ENCODE measurements at regions not wholly inside any gene's neighbourhood (a gene's known extent, or its start where the extent isn't known, plus 50 kb on each side); places are given as distances from the start of the nearest gene placed in this dataset.
A peak's percentile ranks its signal among the peaks of the same experiment; 100 is the strongest.
"Not testable (repeated sequence)": the region's sequence is repeated elsewhere in the genome, so short reads cannot be mapped to it uniquely, and the experiment has no call there.

DNA sequence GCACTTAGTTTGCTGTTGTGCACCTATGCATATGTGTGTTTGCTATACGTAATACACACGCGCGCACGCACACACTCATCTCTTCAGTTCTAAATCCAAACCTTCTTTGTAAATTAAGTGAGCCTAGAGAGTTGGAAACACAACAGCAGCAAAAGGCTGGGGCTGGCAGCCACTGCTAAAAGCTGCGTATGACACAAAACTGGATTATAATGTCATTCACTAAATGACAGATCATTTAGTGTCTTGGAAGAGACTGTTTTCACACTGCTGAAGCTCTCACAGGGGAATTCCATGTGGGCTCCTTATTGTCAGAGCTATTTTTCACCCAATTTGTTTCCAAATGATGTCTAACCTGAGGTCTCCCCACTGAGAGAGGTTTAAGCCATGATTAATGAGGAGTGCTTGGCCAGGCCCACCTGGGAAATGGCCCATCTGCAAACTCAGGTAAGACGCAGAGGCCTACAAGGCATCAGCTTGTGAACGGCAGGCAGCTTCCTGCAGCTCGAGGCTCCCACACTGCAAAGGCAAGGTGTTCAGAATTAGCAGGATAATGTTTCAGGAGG, 94.2 kb downstream of the OLIG3 start:
- no peak for DNase-seq (ENCODE audit: low read depth)

DNA sequence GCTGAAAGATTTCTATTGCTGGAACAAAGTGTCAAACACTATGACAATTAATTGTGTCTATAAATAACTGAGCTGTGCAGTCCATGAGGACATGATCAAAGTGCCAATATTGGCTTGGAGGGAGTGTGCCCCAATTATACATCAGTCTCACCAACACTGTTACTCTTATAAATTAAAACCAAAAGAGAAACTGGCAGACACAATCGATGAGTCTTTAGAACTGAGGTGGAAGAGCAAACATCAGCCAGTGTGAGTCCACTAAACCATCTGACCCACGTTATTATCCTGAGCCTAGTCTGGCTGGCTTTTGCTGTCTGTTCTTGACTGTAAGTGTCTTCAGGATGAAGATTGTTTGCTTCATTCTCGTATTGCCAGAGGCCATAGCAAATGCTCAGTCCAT, 98.9 kb downstream of the OLIG3 start:
- no peak for DNase-seq (ENCODE audit: low read depth)

DNA sequence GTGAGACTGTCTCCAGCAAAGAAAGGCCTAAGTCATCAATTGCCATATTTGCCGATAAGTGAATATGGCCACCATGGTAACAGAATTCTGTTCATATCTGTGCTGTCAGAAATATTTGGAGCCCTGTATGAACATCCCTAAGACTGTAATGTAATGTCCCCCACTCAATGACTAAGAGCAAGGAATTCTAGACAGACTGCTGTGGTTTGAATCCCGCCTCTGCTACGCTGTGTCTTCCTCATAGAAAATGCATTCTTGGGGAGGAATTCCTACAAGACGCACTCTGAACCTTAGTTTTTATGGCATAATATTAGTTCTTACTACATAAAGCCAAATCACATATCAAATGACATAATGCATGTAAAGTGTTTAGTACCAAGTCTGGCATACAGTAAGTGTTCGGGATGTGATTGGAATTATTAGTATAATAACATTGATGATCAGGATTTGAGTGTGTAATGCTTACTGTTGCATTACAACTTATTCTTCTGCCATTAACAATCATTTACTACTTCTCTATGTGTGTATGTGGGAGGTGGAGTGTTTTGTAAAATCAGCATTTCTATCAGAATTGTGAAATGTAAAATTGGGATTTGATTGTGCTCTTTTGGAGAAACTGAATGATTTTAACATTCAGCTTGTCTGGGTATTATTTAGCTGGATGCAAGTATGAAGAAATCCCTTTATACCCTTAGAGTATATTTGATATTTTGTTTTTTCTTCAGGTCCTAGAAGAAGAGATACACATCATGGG, 103.0 kb downstream of the OLIG3 start:
- no peak for DNase-seq (ENCODE audit: low read depth)

DNA sequence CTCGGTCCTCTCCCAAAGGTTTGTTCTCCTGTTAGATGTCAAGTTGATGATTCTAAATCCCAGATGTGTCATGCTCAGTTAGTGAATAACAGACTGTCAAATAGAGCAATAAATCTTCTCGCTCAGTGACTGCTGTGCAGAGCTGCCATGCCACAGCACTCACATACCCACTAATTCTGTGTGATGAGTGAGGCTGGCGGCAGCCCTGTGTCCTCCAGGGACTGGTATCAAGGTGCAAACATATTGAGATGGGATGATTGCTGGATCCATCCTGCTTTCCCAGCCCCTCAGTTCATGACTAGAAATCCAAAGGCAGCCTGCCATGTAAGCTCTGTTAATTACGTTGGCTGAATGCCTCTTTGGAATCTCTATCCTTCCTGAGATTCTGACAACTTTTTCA, 103.9 kb downstream of the OLIG3 start:
- DNase-seq (ENCODE audit: low read depth), result no peak

DNA sequence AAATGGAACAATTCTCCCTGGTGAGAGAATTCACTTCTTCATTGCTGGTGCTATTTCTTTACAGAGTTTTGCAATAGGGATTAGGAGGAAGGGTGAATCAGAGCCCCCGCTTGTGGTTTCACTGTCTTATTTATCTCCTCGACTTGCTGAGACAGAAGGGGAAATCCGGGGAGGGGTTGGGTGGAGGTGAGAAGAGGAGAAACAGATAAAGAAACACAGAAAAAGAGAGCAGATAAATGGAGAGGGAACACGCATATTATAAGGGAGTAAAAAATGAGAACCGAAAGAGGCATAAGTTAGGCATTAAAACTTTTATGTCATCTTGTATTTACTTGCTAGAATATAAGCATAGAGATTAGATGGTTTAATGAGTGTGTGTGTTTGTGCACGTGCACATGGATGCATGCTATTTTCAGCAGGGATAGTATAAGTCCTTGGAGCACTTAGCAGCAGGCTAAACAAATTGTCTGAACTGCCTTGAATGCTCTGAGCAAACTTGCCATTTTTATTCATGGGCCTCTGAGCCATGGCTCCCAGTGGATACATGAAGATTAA, 105.0 kb downstream of the OLIG3 start:
- peak; percentile 59 for DNase-seq (ENCODE audit: low read depth)

DNA sequence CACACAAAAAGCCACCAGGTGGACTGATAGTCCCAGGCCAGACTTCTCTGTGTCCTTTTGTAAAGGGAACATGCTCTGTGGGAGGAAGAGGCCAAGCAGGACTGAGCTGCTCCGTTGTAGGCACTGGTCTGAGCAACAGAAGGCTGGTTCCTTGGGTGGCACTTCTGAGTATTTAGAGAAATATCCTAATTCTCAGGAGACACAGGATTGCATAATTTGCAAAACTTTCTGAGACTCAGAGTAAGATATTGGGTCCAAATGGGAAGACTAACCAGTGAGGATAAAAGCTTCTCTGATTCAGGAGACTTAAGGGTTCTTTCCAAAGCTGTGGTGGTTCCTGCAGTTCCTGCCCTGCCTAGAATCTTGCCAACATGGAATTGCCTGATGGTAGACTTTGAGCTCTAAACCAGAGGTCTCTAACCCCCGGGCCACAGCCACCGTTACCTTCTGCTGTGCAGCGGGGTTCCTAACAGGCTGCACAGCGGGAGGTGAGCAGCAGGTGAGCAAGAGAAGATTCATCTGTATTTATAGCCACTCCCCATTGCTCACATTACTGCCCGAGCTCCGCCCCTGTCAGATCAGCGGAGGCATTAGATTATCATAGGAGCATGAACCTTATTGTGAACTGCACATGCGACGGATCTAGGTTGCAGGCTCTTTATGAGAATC, 107.0 kb downstream of the OLIG3 start:
- no peak for DNase-seq (ENCODE audit: low read depth)

DNA sequence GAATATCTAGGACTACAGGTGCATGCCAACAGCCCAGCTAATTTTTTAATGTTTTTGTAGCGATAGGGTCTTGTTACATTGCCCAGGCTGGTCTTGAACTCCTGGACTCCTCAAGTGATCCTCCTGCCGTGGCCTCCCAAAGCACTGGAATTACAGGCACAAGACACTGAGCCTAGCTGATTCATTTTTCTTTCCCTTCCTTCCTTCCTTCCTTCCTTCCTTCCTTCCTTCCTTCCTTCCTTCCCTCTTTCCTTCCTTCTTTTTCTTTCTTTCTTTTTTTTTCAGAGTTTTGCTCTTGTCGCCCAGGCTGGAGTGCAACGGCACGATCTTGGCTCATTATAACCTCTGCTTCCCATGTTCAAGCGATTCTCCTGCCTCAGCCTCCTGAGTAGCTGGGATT, 110.9 kb downstream of the OLIG3 start:
- not testable (repeated sequence) for DNase-seq (ENCODE audit: low read depth)

DNA sequence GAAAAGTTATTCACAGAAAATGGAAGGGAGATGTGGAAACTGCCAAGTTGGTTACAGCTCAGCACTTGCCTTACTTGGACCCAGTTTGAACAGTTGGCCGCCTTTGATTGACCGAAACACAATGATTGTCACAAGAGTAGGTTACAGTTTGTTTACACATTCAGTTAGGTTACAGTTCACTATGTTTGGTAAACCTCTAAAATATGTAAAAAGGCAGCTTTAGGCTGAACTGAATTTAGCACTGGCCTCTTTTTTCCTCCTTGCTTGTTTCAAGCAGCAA, 116.2 kb downstream of the OLIG3 start:
- no peak for DNase-seq (ENCODE audit: low read depth)

DNA sequence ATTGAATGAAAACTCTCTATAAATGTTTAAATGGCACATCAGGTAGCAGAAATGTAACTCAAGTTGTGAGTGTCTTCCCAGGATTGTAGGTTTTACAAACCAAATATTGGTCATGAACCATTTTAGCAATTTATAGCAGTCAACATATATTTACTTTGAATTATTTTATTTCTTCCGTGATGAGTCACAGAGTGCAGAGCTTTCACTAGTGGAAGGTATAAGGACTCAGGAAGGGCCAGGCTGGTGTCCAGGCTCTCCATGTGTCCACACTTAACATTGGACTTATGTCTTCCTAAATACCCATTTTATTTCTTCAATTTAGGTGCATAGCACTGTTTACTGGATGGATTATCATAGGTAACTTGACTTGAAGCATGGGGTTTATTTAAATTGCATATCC, 120.9 kb downstream of the OLIG3 start:
- DNase-seq (ENCODE audit: low read depth), result no peak

DNA sequence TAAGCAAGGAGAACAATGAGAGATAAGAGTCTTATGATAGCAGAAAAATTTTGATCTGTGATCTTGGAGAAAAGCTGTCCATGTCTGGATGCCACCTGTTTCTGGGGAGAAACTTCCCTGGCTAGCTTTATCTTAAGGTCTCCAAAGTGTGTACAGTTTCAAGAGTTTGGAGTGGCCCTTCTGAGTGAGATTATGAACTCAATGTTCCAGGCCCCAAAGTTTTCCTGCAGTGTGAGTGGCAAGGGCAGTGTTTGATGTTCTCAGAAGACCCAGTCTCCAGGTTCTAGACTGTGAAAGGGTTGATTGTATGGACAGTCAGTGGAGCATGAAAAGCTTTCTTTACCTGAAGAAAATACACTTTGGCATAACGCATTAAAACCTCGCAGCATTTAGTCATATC, 121.7 kb downstream of the OLIG3 start:
- DNase-seq (ENCODE audit: low read depth), result no peak

DNA sequence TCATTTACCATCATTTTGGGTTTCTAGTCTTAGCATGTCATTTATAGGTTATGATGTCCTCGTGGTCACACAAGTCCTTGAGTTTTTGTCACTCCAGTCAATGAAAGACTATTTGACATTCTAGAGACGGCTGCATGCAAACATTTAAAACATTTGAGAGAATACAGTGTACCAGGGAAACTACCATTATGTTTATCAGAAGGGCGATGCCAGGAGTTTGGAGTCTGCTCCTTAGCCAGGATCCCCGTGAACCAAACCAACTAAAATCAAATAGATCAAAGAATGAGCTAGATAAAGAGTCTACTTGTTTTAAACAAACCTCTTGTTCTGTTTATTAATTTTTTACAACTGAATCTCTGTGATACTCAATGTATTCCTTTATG, 122.6 kb downstream of the OLIG3 start:
- no peak for DNase-seq (ENCODE audit: low read depth)

DNA sequence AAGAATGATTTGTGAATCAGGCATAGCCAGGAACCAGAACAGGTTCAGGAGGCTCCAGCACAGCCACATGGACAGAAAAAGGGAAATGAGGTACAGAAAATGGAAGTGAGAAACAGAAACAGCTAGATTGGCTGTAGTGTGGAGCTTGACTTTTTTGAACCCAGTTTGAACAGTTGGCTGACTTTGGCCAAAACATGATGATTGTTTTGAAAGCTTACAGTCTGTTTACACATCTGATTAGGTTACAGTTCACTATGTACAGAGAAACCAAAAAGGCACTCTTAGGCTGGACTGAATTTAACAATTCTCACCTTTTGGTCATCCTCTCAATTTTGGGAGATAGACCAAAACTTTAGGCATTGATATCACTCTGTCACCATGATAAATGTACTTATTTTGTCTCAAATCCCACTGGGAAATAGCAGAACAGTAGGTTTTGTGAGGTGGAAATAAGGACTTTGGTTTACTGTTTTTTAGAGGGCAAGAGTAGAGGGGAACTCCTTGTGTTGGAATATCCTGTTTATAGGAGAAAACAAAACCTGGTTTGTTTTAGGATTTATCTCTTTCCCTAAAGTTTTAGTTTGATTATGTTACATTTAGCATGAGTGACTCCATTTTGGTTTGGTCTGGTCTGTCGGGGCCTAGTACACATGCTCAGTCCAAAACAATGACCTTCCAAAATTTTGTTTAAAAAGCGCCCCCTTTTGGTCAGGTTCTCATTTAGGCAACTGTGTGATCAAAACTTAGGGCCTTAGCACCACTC, 123.1 kb downstream of the OLIG3 start:
- DNase-seq (ENCODE audit: low read depth), result no peak

DNA sequence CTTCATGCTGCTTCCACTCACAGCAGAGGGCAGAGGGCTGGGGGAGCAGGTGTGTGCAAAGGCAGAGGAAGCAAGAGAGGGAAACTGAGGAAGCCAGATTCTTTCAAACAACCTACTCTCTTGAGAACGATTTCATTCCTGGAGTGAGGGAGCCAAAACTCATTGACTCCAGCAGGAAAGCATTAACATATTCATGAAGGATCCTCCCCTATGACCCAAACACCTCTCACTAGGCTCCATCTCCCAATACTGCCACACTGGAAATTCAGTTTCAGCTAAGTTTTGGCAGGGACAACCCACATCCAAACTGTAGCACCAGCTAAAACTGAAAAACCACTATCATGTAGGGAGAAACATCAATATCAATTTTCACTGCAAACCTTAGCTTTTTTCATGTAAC, 125.1 kb downstream of the OLIG3 start:
- no peak for DNase-seq (ENCODE audit: low read depth)

DNA sequence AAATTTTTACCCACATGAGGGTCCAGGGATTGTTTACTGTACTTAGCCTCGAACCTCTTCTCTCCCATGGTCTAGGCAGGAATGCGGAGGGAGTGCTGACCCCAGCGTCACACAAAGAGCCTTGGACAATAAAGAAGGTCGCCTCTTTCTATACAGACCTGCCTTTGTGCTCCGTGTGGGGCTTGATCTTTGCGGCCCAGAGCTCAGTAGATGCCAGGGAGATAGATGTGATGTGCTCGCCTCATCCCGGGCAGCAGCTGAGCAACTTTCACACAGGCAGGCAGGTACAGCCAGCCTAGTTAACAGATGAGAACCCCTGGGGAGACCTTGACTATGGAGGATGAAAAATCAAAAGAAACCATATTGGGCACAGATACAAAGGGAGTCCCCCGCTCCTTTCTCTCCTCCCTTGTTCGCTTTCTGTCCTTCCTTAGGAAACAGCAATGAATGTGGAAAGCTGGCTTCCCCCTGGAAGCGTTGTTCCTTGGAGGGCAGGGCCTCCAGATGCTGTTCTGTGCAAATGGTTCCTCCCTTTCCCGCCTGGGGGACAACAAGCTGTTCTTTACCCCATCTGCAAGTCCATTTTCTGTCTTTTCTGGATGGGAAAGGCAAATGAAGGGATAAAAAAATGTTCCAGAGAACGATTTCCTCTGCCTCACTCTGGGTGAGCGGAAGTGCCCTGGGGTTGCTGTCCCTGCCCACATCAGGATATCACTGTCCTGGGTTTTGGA, 128.3 kb downstream of the OLIG3 start:
- DNase-seq (ENCODE audit: low read depth), result no peak

DNA sequence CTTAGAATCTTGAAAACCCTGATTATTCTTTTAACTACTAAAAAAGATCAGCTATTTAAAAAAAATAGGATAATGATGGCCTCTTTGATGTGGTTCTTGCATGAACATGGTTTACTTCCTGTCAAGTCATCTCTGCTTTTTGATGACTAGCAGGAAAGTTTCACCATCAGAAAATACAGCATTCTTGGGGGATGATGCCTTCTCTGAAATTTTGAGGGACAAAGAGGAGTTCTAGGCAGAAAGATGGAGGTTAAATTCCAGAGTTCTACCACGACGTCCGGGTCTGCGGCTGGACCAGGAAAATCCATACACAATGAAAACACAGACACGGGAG, 130.4 kb downstream of the OLIG3 start:
- DNase-seq (ENCODE audit: low read depth), result no peak

DNA sequence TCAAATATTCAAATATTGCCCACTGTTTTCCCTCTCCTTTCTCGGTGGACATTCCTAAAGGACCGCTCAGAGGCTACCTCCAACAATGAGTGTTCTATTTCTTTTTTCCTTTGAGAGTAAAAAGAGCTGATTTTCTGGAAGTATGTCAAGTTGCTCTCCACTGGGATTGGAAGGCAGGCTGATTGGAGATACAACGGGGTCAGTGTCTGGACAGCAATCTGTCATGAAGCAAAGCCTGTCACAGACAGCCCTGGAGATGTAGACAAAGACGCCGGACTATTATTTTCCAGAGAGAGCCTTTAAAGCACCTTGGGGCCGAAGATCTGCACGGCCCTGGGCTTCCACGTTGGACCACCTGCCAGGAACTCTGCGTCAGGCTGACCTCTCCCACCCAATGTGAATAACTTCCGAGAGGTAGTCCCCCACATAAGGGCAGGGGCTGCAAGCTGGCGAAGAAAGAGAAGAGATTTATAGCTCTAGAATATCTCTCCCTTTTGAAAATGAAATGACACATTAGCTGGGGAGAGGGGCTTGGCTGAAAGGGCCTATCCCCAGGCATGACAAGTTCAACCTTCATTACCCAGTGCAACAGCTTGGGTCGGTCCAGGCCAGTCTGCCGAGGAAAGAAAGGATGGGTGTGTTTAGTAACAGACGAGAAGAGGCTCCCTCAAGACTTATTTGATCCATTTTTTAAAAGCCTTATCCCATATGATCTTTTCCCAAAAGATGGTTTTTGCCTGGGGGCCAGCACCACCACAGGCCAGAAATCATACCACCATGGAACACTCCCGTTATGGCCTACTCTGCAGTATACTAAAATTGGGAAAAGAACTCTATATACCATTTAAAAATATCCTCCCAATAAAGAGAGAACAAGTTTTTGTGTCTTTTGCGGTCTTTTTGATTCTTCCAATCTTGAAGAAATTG, 131.1 kb downstream of the OLIG3 start:
- DNase-seq (ENCODE audit: low read depth), result no peak

DNA sequence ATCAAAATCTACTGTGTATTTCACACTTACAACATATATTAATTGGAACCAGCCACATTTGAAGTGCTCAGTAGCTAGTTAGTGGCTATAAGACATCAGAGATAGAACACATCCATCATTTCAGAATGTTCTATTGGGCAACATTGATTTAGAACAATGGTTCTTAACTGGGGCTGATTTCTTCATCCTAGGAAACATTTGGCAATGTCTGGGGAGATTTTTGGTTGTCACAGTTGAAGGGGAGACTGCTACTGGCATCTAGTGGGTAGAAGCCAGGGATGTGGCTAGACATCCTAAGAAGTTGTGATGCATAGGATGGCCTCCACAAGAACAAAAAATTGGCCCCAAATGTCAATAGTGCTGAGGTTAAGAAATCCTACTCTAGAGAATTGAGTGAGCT, 132.5 kb downstream of the OLIG3 start:
- DNase-seq (ENCODE audit: low read depth), result no peak

DNA sequence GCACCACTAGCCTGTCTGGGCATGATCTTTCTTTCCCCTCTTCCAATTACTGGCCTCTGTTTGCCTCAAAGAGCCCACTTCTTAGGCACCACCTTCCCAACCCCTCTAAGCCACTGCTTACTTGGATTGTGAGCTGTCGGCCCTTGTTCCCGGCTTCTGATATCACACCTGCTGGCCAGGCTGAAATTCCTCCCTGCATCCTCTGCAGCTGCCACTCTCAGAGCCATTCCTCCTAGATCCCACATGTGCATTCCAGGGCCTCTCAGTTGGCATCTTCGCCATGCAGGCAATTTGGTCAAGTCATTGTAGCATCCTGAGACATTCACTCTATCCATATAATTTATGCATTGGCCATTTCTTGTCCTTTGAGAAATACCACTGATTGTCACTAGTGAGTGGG, 135.9 kb downstream of the OLIG3 start:
- no peak for DNase-seq (ENCODE audit: low read depth)

DNA sequence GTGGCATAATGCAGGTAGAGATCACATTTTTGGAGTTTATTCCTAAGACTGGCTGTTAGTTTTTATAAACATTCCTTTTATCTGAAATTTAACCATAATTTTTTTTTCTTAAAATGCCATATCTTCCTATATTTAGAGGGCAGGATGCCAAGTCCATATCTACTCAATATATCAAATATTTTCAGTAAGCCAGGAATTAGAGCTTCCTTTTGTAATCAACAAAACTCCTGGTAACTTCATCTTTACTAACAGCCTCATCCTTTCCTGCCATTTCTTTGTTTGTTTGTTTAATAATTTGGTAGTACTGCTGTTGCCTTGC, 136.3 kb downstream of the OLIG3 start:
- DNase-seq (ENCODE audit: low read depth), result no peak

DNA sequence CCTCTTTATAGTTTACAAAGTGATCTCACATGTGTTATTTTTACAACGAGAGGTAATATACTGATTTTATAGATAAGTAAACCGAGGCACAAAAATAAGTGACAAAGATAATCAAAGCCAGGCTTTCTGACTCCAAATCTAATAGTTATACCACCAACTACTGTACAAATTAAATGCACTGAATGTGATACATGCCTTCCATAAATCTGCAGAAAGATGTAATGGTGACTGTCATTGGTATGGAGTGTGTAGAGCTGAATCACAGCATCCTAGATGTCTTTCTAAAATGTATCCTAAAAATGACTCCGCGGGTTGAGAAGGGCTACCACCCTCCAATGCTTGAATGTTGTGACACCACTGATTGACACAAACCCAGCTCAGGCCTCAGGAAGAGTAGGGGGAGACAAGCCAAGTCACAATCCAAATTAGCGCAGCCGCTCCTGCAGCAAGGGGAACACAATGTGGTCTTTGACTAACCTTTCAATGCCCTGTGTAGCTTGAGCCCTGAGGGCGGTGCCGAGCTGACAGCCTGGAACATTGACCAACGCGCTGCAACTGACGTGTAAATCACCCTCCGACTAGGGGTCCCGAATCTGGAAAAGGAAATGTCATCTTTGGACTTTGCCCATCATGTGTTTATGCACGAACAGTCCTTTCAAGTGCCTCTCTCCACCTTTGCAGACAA, 136.8 kb downstream of the OLIG3 start:
- DNase-seq (ENCODE audit: low read depth), result no peak
